Osteocyte (in vitro differentiated cells): ENCODE measurements at regions not wholly inside any gene's neighbourhood (a gene's known extent, or its start where the extent isn't known, plus 50 kb on each side); places are given as distances from the start of the nearest gene placed in this dataset.

Experiments used
- DNase-seq: peaks from one replicate; pipeline ENCODE4 v3.0.0; 2021; ENCODE audit warnings: mixed read lengths; ENCODE audit not compliant: unreplicated experiment; ENCODE audit errors: extremely low spot score
- H3K27ac Mint-ChIP-seq: one replicate; pipeline ENCODE4 v1.8.0; 2021; ENCODE audit warnings: mild to moderate bottlenecking, mixed read lengths; ENCODE audit not compliant: unreplicated experiment
- H3K27me3 Mint-ChIP-seq: one replicate; pipeline ENCODE4 v1.8.0; 2021; ENCODE audit warnings: mixed read lengths; ENCODE audit not compliant: unreplicated experiment
- H3K36me3 Mint-ChIP-seq: one replicate; pipeline ENCODE4 v1.8.0; 2021; ENCODE audit warnings: mixed read lengths; ENCODE audit not compliant: unreplicated experiment
- H3K4me1 Mint-ChIP-seq: one replicate; pipeline ENCODE4 v1.8.0; 2021; ENCODE audit warnings: mixed read lengths; ENCODE audit not compliant: unreplicated experiment
- H3K4me3 Mint-ChIP-seq: one replicate; pipeline ENCODE4 v1.8.0; 2021; ENCODE audit warnings: mild to moderate bottlenecking, moderate library complexity, mixed read lengths; ENCODE audit not compliant: unreplicated experiment
- H3K9me3 Mint-ChIP-seq: one replicate; pipeline ENCODE4 v1.8.0; 2021; ENCODE audit warnings: mixed read lengths; ENCODE audit not compliant: unreplicated experiment
- TF ChIP-seq, protein P1 (sequence below): fragments of 200-600 bp; sonication (generic); IDR thresholded peaks from 2 replicates; pipeline ENCODE4 v1.5.0; 2021; ENCODE audit warnings: antibody characterized with exemption, mild to moderate bottlenecking, moderate library complexity

DNA sequence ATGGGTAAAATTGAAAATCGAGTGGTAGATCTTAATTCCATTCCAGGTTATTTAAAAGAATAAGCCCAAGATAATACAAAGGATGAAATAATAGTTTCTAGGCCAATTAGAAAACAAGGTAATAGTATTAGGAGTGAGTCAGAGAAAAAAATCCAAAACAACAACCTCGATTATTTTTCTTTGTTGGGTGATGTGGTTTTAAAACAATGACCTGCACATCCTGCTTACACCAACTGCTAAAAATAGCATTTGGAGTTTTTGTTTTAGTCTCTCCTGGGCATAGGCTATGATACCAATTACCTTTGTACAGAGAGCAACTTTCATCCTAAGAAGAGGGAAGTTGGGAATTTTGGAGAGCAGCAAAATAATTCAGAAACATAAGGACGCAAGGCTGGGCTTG is 101.7 kb upstream of the MYO10 start:
- TF ChIP-seq, protein P1, sequence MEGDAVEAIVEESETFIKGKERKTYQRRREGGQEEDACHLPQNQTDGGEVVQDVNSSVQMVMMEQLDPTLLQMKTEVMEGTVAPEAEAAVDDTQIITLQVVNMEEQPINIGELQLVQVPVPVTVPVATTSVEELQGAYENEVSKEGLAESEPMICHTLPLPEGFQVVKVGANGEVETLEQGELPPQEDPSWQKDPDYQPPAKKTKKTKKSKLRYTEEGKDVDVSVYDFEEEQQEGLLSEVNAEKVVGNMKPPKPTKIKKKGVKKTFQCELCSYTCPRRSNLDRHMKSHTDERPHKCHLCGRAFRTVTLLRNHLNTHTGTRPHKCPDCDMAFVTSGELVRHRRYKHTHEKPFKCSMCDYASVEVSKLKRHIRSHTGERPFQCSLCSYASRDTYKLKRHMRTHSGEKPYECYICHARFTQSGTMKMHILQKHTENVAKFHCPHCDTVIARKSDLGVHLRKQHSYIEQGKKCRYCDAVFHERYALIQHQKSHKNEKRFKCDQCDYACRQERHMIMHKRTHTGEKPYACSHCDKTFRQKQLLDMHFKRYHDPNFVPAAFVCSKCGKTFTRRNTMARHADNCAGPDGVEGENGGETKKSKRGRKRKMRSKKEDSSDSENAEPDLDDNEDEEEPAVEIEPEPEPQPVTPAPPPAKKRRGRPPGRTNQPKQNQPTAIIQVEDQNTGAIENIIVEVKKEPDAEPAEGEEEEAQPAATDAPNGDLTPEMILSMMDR: no peak
- no peaks in the 10 kb centered on the region for H3K27me3 Mint-ChIP-seq
- H3K36me3 Mint-ChIP-seq: no peaks in the 10 kb centered on the region
- no peak for DNase-seq
- H3K4me3 Mint-ChIP-seq: no peak overlapping the region
- H3K4me1 Mint-ChIP-seq: peaks cover 2% of the 10 kb centered on the region
- H3K27ac Mint-ChIP-seq: no peak overlapping the region
- no peaks in the 10 kb centered on the region for H3K9me3 Mint-ChIP-seq

DNA sequence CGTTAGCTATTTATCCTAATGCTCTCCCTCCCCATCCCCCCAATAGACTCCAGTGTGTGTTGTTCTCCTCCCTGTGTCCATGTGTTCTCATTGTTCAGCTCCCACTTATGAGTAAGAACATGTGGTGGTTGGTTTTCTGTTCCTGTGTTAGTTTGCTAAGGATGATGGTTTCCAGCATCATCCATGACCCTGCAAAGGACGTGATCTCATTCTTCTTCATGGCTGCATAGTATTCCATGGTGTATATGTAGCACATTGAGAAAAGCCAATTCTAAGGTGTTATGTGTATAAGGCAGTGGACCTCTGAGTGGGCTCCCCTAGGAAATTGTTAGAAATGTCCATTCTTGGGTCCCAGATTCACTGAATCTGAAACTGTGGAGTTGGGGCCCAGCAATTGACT is 103.1 kb upstream of the MYO10 start:
- no peaks in the 10 kb centered on the region for H3K36me3 Mint-ChIP-seq

GRCh38 chr5:17042041-17042440 is 106.0 kb upstream of the MYO10 start:
- Mint-ChIP-seq H3K27ac (no peak overlapping the region), H3K4me1 (peaks cover 4% of the 10 kb centered on the region), H3K9me3 (no peaks in the 10 kb centered on the region), H3K27me3 (no peaks in the 10 kb centered on the region), H3K36me3 (no peaks in the 10 kb centered on the region), H3K4me3 (no peak overlapping the region)
- TF ChIP-seq, protein P1: no peak
- DNase-seq: no peak

More for the DNA sequence above, 103.1 kb upstream of the MYO10 start:
- DNase-seq: no peak
- TF ChIP-seq, protein P1: no peak
- Mint-ChIP-seq H3K4me3 (no peak overlapping the region), H3K27me3 (no peaks in the 10 kb centered on the region), H3K27ac (no peak overlapping the region), H3K9me3 (no peaks in the 10 kb centered on the region), H3K4me1 (peaks cover 2% of the 10 kb centered on the region)

DNA sequence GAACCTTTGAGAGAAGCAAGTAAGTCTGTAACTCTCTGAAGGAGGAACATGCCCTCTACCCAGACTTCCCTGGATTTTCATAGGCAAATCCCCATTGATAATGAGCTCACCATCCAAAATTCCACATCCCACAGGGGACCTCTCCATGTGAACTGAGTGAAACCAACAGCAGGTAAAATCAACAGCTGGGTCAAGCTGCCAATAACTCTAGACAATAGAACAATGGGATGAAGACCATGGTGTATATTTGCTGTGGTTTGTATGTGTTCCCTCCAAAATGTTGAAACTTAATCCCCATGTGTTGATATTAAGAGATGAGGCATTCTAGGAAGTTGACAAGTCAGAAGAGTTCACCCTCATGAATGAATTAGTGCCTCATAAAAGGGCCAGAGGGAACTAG is 110.2 kb upstream of the MYO10 start:
- Mint-ChIP-seq H3K4me3 (no peak overlapping the region), H3K36me3 (no peaks in the 10 kb centered on the region), H3K27me3 (no peaks in the 10 kb centered on the region), H3K9me3 (no peaks in the 10 kb centered on the region), H3K27ac (no peak overlapping the region), H3K4me1 (peaks cover 2% of the 10 kb centered on the region)
- no peak for DNase-seq
- TF ChIP-seq, protein P1: no peak

DNA sequence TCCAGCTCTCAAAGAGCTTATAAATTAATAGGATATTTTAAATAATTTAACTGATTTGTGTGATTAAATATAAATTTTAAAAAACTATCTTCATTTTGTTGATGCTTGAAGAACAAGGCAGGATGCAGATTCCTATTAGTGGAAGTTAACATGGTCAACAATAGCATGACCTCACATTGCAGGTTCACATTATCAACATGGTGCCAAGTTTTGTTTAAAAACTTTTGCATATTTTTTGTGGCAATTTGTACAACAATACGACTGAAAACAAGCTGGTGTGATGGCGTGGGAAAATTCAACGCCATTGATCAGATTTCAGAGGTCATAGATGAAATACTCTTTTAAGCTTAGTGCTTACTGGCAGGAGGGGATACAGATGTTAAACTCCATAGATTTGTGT is 114.1 kb upstream of the MYO10 start:
- Mint-ChIP-seq H3K36me3 (no peaks in the 10 kb centered on the region), H3K4me1 (peaks cover 3% of the 10 kb centered on the region), H3K27ac (no peak overlapping the region), H3K4me3 (no peak overlapping the region), H3K9me3 (no peaks in the 10 kb centered on the region), H3K27me3 (no peaks in the 10 kb centered on the region)
- TF ChIP-seq, protein P1: no peak
- DNase-seq: no peak
